NCI-H1436 (cell line): ENCODE measurements at regions not wholly inside any gene's neighbourhood (a gene's known extent, or its start where the extent isn't known, plus 50 kb on each side); places are given as distances from the start of the nearest gene placed in this dataset.
"Not testable (repeated sequence)": the region's sequence is repeated elsewhere in the genome, so short reads cannot be mapped to it uniquely, and the experiment has no call there.

ENCODE experiments used
- DNase-seq: peaks from one replicate; lab custom pipeline; 2025; lab: John Stamatoyannopoulos, UW

- no peak for DNase-seq
Observed at GRCh38 chr17:5864741-5865657, 205.2 kb upstream of the WSCD1 start.

- no peak for DNase-seq
Observed at GRCh38 chr17:5866978-5867377, 203.2 kb upstream of the WSCD1 start.

- no peak for DNase-seq
Observed at GRCh38 chr17:5869041-5869745, 201.0 kb upstream of the WSCD1 start.

- no peak for DNase-seq
Observed at GRCh38 chr17:5870231-5870953, 199.8 kb upstream of the WSCD1 start.

GRCh38 chr17:5871666-5872065, 198.5 kb upstream of the WSCD1 start:
- DNase-seq = no peak

- no peak for DNase-seq
Observed at GRCh38 chr17:5872831-5873230, 197.3 kb upstream of the WSCD1 start.

- DNase-seq = no peak
Observed at GRCh38 chr17:5873781-5874180, 196.4 kb upstream of the WSCD1 start.

GRCh38 chr17:5874486-5874885, 195.7 kb upstream of the WSCD1 start:
- no peak for DNase-seq

- no peak for DNase-seq
Observed at GRCh38 chr17:5877366-5877765, 192.8 kb upstream of the WSCD1 start.

- DNase-seq = no peak
Observed at GRCh38 chr17:5877948-5878347, 192.2 kb upstream of the WSCD1 start.

- no peak for DNase-seq
Observed at GRCh38 chr17:5881849-5882248, 188.3 kb upstream of the WSCD1 start.

GRCh38 chr17:5883775-5884665, 186.2 kb upstream of the WSCD1 start:
- DNase-seq = no peak

GRCh38 chr17:5885336-5885735, 184.8 kb upstream of the WSCD1 start:
- no peak for DNase-seq

GRCh38 chr17:5888811-5889210, 181.4 kb upstream of the WSCD1 start:
- DNase-seq = no peak

- no peak for DNase-seq
Observed at GRCh38 chr17:5892921-5893675, 177.1 kb upstream of the WSCD1 start.

- DNase-seq = no peak
Observed at GRCh38 chr17:5893741-5894140, 176.4 kb upstream of the WSCD1 start.

GRCh38 chr17:5895276-5895675, 174.9 kb upstream of the WSCD1 start:
- no peak for DNase-seq

GRCh38 chr17:5896215-5896614, 174.0 kb upstream of the WSCD1 start:
- DNase-seq = no peak

GRCh38 chr17:5897275-5897911, 172.8 kb upstream of the WSCD1 start:
- no peak for DNase-seq

- not testable (repeated sequence) for DNase-seq
Observed at GRCh38 chr17:5897981-5898380, 172.2 kb upstream of the WSCD1 start.
